HG02798 (cell line): ENCODE measurements at regions not wholly inside any gene's neighbourhood (a gene's known extent, or its start where the extent isn't known, plus 50 kb on each side); places are given as distances from the start of the nearest gene placed in this dataset.
"Not testable (repeated sequence)": the region's sequence is repeated elsewhere in the genome, so short reads cannot be mapped to it uniquely, and the experiment has no call there.

ENCODE experiments used
- ATAC-seq: cut with Tn5 transposase; IDR thresholded peaks from one replicate; pipeline ENCODE4 v1.9.1; 2021; ENCODE audit warnings: mild to moderate bottlenecking; ENCODE audit not compliant: unreplicated experiment, poor library complexity

DNA sequence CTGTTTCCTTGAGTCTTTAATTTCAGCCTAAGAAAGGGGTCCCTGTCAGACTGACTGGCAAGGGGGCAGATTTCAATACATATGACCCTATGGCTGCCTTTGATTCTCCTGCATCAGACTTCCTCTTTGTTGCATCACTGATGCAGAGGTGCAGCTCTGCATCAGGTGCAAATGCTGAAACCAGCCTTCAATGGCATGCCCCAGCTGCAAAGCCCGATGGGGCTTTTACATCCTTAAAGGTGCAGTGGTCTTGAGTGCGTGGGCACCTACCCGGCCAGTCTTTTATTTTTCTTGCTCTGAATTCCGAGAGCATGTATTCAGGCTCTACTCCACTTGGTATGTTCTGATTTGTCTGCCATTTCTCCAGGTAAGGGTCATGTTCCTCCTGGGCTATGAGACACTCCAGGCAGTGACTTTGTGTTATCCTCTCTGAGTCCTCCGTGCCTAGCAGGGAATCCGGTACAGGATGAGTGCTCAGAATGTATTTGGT, 169.5 kb downstream of the MYCN start:
- ATAC-seq: no peak

GRCh38 chr2:16109368-16109820, 169.0 kb downstream of the MYCN start:
- ATAC-seq: no peak

DNA sequence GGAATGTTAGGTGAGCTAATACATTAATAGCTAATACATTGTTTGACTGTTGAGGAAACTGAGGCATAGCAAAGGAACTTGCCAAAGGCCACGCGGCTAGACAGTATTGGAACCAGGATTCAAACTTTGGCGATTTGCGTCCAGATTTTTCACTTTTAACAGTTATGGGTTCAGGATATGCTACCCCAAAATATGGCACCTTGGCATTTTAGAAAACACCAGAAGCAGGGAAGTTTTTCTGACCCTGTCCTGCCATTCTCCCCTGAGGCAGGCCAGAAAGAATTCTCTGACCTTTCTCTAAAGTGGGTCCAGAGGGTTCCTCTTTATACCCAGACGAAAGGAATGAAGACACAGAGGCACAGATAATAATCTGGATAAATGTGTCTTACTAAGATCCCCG, 166.9 kb downstream of the MYCN start:
- no peak for ATAC-seq

DNA sequence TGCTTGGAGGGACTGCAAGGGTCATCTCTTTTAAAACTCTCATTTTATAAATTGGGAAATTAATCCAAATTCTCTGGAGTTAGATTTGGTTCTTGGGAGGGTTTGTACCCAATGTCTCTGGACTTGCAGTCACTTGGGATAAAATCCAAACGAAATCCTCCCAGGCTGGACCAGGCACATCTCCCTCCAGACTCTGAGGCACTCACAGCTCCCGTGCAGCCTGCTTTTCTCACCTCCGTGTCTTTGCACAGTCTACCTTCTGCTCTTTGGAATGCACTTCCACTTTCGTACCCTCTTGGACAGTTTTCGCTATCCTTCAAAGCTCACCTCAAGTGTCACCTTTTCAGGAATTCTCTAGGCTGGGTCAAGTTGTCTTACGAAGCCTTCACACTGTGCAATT, 166.3 kb downstream of the MYCN start:
- ATAC-seq: no peak

- no peak for ATAC-seq
Measured at GRCh38 chr2:16105669-16106281, 165.4 kb downstream of the MYCN start.

DNA sequence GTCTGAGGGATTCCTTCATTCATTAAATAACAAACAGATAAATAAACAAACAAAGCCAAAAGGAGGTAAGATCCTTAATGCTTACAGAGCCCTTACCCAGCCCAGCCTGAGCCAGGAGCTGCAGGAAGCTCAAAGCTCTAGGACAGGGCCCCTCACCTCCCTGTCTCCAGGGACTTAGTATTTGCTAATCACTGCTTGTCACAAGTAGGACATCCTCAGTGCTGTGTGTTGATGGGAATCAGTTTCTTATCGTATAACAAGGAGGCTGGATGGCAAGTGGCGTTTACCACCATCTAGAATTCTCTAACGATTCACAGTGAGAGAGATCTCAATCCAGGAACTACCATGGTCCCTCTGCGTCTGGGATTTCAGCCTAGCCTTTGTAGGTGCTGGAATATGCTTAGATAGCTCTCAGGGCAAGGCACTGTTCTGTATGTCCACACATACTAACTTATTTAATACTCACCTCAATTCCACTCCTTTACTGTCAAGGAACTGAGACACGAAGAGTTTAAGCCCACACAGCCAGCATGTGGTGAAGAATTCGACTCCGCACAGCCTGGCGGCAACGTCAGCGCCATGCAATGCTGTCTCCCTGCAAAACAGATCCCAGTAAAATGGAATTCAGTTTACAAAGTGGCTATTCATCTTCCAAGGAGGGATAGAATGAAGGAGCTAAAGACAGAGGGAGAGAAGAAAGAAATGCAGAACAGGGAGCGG, 164.8 kb downstream of the MYCN start:
- no peak for ATAC-seq

DNA sequence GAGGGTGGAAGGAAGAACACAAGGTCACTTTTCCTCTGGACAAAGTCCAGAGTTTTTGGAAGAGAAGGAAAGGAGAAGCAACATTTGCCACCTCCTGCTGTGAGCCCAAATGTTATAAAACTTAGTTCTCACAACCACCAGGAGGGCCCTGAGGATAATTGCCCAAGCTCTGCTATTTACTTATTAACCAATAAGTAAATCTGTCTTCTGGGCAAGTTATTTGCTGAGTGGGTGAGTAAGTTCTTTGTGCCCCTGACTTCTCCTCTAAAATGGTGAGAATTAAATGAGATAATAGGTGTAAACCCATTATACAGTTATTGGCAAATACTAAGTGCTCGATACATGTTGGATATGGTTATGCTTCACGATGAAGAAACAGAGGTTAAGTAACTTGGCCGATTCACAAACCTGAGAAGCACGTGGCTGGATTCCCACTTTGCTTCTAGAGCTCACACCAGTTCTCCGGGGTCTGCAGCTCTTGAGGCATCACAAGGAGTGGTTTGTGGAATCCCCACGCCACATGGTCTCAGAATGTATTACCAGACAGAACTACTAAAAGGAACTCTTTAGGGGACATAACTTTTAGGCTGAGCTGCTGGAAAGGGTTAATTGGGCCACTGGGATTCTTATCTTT, 164.1 kb downstream of the MYCN start:
- no peak for ATAC-seq

GRCh38 chr2:16103614-16104314, 163.4 kb downstream of the MYCN start:
- no peak for ATAC-seq

DNA sequence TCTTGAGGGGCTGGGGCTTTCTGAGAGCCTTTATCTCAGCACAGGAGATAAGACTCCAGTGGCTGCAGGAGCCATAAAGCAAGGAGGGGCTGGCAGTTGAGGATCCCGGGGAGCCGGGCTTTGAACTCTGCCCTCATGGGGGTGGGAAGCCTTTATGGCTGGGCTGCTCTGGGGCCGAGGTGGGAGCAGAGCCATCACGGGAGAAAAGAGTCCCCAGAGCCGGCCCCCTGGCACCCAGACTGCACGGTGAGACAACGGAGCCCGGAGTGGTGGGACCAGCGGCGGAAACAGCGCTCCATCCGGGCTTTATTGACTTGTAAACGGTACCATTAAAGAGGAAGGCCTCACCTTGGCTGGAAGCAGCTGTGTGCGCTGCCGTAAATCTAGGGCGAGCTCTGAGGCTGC, 162.6 kb downstream of the MYCN start:
- ATAC-seq: no peak

DNA sequence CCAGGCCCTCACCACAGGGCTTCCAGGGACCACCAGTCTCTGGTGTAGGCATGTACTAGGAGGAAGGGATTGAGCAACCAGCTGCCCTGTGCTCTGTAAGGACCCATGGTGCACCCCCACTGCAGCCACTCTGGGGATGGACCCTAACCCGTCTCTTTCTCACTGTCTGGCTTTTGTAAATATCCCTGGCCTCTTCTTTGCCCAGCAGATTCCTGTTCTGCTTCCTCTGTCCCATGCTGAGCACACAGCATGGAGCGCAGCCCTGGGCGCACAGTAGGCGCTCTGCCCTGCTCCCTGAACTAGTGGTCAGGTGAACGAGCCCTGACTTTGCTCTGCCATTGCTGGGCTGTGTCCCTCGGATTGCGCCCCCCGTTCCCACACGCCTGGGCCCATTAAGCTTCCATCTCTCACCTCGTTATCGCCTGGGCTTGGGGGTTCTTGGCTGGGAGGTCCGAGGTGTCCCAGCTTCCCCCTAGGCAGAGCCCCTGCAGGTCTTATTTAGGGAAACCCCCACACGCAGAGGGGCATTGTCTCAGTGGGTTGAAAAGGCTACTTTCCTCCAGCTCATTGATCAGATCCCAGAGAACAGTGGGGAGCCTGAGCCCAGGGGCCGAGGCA, 162.1 kb downstream of the MYCN start:
- no peak for ATAC-seq

DNA sequence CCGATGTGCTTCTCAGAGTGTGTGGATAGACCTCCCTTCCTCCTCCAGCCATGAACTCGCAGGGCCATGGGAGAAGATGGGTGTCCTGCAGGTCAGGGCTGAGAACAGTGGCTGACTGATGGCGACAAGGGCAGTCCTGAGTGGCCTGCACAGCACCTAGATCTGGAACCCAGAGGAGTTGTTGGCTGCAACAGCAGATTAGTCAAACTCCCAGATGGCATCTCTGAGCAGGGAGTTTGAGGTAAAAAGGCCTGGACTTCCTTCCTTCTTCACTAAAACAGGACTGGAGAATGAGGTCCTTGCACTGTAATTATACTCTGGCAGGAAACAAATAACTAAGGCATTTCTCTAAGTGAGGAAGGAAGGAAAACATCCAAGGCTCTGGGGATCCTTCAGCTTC, 160.8 kb downstream of the MYCN start:
- no peak for ATAC-seq

GRCh38 chr2:16100006-16100405, 159.7 kb downstream of the MYCN start:
- no peak for ATAC-seq

- ATAC-seq: no peak
Measured at GRCh38 chr2:16099326-16099725, 159.0 kb downstream of the MYCN start.

DNA sequence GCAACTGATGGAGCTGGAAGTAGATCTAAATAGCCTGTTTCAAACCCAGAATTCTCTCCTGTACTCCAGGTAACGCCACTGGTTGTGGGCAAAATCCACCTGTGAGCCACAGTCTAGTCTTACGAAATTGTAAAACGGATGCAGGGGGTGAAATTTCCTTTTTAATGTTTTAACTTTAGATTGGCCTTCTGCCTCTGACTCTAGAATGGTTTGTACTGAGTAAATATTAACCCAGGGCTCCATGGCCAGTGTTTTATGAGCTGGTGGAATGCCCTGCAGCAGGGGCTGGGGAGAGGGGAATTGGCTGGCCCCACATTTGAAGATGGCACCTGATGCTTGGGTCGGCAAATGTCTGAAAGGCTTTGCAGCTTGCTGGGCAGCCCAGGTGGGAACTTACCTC, 156.6 kb downstream of the MYCN start:
- no peak for ATAC-seq

- not testable (repeated sequence) for ATAC-seq
Measured at GRCh38 chr2:16095483-16095882, 155.1 kb downstream of the MYCN start.

- no peak for ATAC-seq
Measured at GRCh38 chr2:16094811-16095210, 154.5 kb downstream of the MYCN start.

DNA sequence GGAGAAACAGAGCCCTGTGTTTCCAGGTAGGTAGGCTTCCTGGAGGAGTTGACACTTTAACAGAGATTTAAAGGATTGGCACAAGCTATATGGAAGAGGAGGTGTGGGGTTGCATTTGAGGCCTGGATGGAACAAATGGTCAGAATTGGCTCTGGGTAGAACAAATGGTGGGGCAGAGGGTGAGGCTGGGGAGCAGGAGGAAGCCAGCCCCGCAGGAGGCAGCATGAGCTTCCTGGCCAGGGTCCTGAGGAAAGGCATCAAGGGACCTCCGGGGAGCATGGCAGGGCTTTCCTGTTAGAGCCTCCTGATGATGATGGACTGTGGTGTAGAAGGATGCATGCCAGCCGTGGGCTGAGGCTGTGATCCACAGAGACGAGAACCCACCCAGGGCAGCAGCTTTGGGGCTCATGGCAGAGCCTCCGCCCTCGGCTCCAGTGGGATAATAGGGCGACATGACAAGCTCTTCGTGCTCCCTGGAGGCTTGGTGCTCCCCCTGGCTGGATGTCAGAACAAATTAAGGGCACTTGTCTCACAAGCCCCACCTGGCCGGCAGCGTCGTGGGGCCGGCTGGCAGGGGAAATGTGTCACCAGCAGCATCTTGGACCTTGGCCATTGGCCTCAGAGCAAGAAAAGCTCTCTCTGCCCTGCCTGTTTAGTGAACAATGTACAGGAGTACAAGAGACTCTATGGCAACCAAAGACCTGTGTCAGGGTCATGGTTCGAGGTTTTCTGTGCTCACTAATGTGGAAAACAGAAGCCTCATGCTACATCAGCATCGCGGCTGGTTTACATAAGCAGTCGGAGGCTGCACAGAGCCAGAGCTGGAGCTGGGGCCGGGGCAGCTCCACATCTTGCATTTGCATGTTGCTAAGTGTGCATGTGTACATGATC, 153.5 kb downstream of the MYCN start:
- no peak for ATAC-seq

DNA sequence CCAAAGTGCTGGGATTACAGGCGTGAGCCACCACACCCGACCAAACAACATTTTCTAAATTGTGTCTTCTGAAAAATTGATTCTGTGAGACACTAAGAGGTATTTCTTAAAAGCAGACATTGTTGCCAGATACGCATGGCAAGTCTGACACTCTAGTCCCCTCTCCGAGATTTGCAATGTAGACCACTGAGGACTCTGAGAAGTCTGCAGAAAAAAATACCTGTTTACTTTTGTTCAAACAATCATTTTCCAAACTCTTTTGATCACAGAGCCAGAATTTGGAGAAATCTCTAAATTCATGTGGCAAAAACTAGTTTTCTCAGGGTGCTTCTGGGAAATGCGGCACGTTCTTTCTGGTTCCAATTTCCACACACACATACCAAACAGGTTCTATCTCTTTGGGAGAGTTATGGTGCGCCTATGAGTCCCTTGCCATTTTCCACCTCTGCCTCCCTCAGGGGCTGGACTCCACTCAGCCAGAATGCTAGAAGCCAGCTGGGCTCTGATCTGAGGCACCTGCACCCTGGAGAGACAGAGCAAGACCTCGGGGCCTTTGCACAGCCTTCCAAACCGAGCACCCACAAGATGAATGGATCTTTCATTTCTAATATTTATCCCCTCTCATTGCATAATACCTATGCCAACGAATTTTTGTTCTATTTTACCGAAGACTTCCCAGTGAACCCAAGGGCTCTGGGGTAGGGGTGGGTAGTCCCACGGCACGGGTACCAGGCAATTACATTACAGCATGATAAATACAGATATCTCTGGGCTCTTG, 152.7 kb downstream of the MYCN start:
- no peak for ATAC-seq
